K562 (cell line): ENCODE measurements at regions not wholly inside any gene's neighbourhood (a gene's known extent, or its start where the extent isn't known, plus 50 kb on each side); places are given as distances from the start of the nearest gene placed in this dataset.

Experiments
- ATF1 ChIP-seq, 2 experiments: fragments of 450-650 bp in 1 of 2; IDR thresholded peaks; 2 replicates each; pipeline ENCODE4 v1.6.1; 2016; ENCODE audit warnings: missing compliant biosample characterization in 1 of 2, missing genetic modification characterization in 1 of 2
- HMG20A ChIP-seq: fragments of 450-650 bp; formaldehyde crosslinking; conservative IDR thresholded peaks from 2 replicates; pipeline ENCODE4 v1.4.0; 2020; ENCODE audit warnings: mild to moderate bottlenecking, mixed read lengths
- HNRNPLL ChIP-seq: fragments of 200-400 bp; formaldehyde crosslinking; IDR thresholded peaks from 2 replicates; pipeline ENCODE4 v1.6.1; 2017; ENCODE audit warnings: low read length, low read depth, mild to moderate bottlenecking; ENCODE audit not compliant: poor library complexity, severe bottlenecking
- NFRKB ChIP-seq: fragments of 450-650 bp; IDR thresholded peaks from 2 replicates; pipeline ENCODE4 v1.6.1; 2016; ENCODE audit warnings: low read depth
- RHOXF2B ChIP-seq: fragments of 250-450 bp; sonication (Bioruptor Pico); conservative IDR thresholded peaks from 2 replicates; pipeline ENCODE4 v1.5.1; 2021
- STAG1 ChIP-seq: sonication (generic); formaldehyde crosslinking; IDR thresholded peaks from 2 replicates; pipeline ENCODE4 v1.5.0; 2020; ENCODE audit warnings: missing genetic modification reagents, borderline replicate concordance
- SUPT5H ChIP-seq: fragments of 450-650 bp; IDR thresholded peaks from 2 replicates; pipeline ENCODE4 v1.6.1; 2016
- ZNF41 ChIP-seq: fragments of 250-450 bp; sonication (Bioruptor Pico); conservative IDR thresholded peaks from 2 replicates; pipeline ENCODE4 v1.4.0; 2020; ENCODE audit warnings: mild to moderate bottlenecking
- TF ChIP-seq, protein P1 (sequence below): fragments of 250-450 bp; sonication (Bioruptor Pico); IDR thresholded peaks from 2 replicates; pipeline ENCODE4 v1.4.0; 2020
- TF ChIP-seq, protein P2 (sequence below): fragments of 450-650 bp; formaldehyde crosslinking; IDR thresholded peaks from 2 replicates; pipeline ENCODE4 v1.4.0; 2020; ENCODE audit warnings: mild to moderate bottlenecking, mixed read lengths
- TF ChIP-seq, protein P3 (sequence below): fragments of 250-450 bp; sonication (Bioruptor Pico); IDR thresholded peaks from 2 replicates; pipeline ENCODE4 v1.5.0; 2022; ENCODE audit warnings: mild to moderate bottlenecking

DNA sequence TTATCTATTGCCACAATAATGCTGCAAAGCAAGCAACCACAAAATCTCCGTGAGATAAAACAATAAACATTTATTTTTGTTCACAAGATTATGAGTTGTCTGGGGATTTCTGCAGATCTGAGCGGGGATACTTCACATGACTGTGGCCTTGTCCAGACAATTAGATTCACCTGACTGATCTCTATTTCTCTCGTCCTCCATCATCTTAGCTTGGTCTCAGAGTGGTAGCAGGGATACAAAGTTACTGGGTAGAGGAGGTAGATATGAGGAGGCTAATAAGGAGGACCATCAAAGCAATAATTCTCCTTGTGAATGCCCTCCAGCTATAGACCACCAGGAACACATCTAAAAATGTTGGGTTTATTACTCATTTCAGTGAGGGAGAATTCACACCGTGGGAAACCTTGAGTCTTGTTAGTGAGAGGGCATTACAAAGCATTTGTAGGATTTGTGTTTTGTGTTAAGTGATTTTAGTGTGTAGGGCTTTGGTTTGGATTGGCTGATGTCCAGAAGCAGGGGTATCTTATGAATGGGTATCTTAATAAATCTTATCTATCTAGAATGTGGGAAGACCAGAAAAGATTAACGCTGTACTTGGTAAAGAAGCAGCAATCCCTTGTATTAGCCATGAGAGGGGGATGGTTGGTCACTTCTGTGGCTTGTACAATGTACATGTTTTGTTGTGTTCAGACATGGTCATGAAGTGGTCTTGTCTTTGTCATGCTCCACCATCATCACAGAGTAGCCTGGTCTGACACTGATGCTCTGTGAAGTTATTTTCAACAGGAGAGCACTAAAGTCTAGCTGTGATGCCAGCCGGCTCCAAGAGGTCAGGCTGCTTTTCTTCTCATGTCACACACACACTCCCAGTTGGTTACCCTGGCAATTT is 287.6 kb upstream of the STT3B start (continued):
- TF ChIP-seq, protein P1, sequence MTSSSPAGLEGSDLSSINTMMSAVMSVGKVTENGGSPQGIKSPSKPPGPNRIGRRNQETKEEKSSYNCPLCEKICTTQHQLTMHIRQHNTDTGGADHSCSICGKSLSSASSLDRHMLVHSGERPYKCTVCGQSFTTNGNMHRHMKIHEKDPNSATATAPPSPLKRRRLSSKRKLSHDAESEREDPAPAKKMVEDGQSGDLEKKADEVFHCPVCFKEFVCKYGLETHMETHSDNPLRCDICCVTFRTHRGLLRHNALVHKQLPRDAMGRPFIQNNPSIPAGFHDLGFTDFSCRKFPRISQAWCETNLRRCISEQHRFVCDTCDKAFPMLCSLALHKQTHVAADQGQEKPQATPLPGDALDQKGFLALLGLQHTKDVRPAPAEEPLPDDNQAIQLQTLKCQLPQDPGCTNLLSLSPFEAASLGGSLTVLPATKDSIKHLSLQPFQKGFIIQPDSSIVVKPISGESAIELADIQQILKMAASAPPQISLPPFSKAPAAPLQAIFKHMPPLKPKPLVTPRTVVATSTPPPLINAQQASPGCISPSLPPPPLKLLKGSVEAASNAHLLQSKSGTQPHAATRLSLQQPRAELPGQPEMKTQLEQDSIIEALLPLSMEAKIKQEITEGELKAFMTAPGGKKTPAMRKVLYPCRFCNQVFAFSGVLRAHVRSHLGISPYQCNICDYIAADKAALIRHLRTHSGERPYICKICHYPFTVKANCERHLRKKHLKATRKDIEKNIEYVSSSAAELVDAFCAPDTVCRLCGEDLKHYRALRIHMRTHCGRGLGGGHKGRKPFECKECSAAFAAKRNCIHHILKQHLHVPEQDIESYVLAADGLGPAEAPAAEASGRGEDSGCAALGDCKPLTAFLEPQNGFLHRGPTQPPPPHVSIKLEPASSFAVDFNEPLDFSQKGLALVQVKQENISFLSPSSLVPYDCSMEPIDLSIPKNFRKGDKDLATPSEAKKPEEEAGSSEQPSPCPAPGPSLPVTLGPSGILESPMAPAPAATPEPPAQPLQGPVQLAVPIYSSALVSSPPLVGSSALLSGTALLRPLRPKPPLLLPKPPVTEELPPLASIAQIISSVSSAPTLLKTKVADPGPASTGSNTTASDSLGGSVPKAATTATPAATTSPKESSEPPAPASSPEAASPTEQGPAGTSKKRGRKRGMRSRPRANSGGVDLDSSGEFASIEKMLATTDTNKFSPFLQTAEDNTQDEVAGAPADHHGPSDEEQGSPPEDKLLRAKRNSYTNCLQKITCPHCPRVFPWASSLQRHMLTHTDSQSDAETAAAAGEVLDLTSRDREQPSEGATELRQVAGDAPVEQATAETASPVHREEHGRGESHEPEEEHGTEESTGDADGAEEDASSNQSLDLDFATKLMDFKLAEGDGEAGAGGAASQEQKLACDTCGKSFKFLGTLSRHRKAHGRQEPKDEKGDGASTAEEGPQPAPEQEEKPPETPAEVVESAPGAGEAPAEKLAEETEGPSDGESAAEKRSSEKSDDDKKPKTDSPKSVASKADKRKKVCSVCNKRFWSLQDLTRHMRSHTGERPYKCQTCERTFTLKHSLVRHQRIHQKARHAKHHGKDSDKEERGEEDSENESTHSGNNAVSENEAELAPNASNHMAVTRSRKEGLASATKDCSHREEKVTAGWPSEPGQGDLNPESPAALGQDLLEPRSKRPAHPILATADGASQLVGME: no peak
- no peak for TF ChIP-seq RHOXF2B (CRISPR knock-in tag)
- TF ChIP-seq HMG20A (CRISPR knock-in tag): no peak
- TF ChIP-seq, protein P2, sequence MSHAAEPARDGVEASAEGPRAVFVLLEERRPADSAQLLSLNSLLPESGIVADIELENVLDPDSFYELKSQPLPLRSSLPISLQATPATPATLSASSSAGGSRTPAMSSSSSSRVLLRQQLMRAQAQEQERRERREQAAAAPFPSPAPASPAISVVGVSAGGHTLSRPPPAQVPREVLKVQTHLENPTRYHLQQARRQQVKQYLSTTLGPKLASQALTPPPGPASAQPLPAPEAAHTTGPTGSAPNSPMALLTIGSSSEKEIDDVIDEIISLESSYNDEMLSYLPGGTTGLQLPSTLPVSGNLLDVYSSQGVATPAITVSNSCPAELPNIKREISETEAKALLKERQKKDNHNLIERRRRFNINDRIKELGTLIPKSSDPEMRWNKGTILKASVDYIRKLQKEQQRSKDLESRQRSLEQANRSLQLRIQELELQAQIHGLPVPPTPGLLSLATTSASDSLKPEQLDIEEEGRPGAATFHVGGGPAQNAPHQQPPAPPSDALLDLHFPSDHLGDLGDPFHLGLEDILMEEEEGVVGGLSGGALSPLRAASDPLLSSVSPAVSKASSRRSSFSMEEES (CRISPR knock-in tag): no peak
- TF ChIP-seq, protein P3, sequence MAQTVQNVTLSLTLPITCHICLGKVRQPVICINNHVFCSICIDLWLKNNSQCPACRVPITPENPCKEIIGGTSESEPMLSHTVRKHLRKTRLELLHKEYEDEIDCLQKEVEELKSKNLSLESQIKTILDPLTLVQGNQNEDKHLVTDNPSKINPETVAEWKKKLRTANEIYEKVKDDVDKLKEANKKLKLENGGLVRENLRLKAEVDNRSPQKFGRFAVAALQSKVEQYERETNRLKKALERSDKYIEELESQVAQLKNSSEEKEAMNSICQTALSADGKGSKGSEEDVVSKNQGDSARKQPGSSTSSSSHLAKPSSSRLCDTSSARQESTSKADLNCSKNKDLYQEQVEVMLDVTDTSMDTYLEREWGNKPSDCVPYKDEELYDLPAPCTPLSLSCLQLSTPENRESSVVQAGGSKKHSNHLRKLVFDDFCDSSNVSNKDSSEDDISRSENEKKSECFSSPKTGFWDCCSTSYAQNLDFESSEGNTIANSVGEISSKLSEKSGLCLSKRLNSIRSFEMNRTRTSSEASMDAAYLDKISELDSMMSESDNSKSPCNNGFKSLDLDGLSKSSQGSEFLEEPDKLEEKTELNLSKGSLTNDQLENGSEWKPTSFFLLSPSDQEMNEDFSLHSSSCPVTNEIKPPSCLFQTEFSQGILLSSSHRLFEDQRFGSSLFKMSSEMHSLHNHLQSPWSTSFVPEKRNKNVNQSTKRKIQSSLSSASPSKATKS (CRISPR knock-in tag): no peak
- TF ChIP-seq HNRNPLL: no peak
- no peak for TF ChIP-seq STAG1 (CRISPR knock-in tag)
- TF ChIP-seq ATF1 (CRISPR knock-in tag; IDR thresholded peaks at IDR 0.05): no peak
- no peak for TF ChIP-seq ATF1 (tag; IDR thresholded peaks at IDR 0.05)
- TF ChIP-seq ZNF41 (CRISPR knock-in tag): no peak
- no peak for TF ChIP-seq NFRKB
- TF ChIP-seq SUPT5H: no peak
